NCI-H345 treated with DMSO at 0.1 percent for 48 hours (cell line): ENCODE measurements at regions not wholly inside any gene's neighbourhood (a gene's known extent, or its start where the extent isn't known, plus 50 kb on each side); places are given as distances from the start of the nearest gene placed in this dataset.
A peak's percentile ranks its signal among the peaks of the same experiment; 100 is the strongest.
"Not testable (repeated sequence)": the region's sequence is repeated elsewhere in the genome, so short reads cannot be mapped to it uniquely, and the experiment has no call there.

Source experiments
- DNase-seq: peaks from one replicate; lab custom pipeline; 2025; ENCODE audit not compliant: unreplicated experiment; lab: John Stamatoyannopoulos, UW

DNA sequence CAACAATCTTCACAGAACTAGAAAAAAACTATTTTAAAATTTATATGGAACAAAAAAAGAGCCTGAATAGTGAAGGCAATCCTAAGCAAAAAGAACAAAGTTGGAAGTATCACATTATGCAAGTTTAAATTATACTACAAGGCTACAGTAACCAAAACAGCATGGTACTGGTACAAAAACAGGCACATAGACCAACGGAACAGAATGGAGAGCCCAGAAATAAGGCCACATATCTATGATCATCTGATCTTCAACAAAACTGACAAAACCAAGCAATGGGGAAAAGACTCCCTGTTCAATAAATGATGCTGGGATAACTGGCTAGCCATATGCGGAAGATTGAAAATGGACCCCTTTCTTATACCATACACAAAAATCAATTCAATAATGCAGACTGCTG lies 74.4 kb upstream of the RTN4 start:
- DNase-seq, result not testable (repeated sequence)

DNA sequence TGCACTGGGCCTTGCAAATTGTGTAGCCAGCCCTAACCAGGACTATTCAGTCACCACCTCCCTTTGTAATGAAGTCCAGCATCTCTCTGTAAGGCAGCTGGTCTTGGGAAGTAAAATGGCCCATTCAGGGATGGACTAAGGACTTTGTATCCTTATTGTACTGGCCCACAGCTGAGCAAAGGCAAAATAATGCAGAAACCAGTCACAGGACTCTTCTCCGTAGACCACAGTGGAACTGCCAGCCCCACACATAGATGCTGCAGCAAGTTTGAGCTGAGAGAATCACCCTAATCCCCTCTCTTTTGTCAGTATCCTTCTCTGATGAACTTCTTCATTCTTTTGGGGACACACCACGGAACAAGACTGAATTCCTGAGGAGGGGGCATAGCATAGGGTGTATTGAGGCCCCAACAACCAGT lies 73.6 kb upstream of the RTN4 start:
- no peak for DNase-seq

DNA sequence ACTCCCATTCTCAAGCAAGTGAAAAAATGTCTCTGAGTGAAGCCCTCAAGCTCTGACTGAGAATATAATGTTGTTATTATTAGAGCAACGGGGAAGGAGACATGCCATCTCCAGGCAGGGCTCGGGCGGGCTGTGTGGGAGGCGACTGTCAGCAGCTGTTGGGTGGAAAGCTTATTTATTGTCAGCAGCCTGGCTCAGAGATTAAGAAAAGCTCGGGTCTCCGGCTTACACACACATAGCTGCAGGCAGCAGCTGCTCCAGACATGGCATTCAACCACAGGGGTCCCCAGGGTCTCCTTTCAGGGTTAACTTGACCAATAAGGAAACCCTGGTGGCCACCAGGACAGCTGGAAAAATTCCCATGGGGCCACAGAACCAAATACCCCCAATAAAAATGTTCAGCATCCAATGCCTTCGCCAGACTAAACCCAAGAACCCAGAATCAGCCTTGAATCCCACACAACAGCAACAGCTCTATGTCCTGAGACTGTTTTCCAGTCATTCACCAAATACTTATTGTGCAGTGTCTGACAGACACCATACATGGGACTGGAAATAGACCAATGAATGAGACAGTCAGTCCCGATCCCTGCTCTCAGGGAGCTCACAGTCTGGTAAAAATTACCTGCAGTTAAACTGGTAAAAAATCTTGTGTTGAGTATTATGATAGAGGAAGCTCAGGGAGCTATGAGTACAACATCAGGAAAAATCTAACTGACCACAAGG lies 70.5 kb upstream of the RTN4 start:
- no peak for DNase-seq

DNA sequence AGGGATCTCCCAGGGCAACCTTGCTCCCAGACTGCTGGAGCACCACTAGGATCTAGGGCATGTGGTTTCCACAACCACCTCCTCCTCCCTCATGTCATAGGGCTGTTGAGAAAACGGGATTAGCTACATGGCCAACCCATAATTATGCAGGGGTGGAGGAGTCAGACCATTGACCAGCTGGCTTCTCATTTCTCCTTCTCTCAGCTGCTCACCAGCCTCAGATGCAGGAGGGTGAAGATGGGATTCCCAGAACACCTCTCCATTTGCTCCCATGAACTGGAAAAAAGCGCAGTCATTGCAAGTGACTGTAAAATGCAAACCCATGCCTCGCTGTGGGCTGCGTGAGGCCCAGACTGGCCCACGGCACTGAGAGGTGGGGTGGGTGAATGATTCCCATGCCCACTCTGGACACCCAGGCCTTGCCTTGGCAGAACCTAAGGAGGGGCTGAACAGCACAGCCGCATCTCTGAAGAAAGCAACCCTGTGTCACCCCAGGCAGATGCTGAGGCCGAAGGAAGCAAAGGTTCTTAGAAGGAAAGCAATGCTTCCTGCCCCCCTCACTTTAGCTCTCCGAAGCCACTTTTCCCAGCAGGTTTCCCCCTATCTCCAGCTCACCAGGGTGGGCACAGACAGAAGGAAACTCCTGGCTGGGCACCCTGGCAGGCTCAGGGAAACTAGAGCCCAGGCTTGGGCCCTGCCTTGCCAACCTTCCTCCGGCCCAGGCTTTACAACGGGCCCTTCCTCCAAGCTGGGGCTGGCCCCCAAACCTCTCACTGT lies 69.6 kb upstream of the RTN4 start:
- no peak for DNase-seq

DNA sequence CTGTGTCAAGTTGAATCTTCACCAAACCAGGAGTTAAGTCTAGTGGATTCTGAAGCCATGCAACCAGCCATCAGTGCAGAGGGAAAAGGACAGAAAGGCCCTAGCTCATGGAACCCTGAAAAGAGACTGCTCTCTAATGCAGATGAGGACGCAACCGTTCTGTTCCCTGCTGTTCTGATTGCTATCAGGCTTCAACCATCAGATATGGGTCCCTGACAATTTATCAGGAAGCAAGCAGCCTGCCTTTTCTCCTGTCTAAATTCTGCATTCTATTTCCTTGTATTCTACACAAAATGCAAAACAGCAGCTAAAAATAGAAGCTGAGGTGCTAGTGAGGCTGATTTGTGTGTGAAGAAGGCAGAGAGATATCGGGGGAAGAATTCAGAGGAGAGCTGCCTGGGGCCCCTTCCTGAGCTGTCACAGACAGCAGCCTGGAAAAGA lies 68.4 kb upstream of the RTN4 start:
- no peak for DNase-seq

DNA sequence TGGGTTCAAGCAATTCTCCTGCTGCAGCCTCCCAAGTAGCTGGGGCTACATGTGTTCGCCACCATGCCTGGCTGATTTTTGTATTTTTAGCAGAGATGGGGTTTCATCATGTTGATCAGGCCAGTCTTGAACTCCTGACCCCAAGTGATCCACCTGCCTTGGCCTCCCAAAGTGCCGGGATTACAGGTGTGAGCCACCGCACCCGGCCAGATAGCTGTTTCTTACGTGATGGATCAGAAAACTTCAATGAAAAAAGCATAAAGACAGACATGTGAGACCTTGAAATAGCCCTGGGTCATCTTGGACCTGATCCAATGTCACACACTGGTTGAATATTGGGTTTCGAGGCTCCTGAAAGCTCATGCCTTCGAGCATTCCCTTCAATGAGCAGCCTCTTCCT lies 66.7 kb upstream of the RTN4 start:
- no peak for DNase-seq

DNA sequence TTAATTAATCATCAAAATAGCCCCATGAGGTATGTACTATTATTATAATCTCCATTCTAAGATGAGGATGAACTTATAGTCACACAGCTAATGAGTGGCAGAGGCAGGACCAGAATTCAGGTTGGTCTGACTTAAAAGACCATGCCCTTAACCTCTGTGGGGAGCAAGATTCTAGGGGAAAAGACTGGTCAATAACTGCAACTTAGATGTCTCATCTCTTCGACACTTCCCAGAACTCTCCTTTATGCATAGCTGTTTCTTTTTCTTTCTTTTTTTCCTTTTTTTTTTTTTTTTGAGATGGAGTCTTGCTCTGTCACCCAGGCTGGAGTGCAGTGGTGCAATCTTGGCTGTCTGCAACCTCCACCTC lies 66.3 kb upstream of the RTN4 start:
- no peak for DNase-seq

DNA sequence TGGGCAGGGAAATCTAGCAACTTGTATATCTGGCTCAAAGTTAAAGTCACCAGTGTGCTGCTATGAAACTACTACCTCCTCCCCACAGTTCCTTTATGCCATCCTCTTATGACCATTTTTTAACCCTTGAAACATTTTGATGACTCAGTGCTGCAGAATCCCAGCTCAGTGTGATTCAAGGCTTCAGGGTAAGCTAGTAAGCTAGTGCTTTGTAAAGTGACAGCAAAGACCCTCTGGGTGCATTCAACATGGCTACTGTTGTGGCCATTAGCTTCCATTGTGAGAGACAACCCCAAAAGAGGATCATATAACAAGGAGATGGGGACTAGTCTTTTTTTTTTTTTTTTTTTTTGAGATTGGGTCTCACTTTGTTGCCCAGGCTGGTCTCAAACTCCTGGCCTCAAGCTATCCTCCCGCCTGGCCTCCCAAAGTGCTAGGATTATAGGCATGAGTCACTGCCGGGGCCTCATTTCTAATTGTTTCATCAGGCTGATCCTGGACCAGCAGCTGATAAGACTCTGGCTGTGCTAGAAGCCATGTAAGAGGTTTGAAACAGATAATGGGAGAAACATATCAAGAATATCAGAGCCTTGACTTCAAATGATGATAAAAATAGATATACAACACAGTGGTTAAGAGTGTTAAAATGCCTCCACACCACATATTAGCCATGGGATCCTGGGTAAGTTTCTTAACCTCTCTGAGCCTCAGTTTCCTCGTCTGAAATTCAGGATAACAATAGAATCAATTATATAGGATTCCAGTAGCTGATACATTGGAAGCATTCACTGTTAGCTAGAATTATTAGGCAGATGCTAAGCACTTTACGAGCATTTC lies 65.7 kb upstream of the RTN4 start:
- no peak for DNase-seq

DNA sequence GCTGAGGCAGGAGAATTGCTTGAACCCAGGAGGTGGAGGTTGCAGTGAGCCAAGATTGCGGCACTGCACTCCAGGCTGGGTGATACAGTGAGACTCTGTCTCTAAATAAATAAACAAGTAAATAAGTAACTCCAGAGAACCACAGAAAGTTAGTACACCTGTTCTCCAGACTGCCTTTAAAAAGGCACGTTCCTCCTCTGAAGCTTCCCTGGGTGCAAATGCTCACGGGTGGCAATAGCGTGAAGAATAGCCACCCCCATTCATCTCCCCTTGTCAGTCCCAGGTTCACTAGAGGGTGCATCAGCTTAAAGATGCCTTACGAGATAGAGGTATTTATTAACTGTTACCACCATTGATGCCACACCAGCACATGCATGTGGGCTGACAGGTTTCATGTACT lies 64.3 kb upstream of the RTN4 start:
- no peak for DNase-seq

DNA sequence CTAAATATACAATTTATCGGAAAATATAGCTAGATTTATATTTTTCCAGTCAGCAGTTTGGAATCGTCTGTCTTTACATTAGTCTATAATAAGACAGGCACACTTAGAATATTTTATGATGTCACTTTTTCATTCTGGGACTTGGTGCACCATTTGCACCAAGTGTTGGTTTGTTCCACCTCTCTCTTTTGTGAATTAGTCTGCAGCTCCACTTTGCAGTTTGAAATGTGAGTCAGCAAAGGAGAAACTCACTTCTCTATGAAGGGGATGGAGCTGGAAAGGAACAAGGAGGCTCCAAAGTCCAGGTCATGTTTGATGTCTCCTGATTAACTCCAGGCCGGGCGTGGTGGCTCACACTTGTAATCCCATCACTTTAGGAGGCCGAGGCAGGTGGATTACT lies 63.8 kb upstream of the RTN4 start:
- no peak for DNase-seq

DNA sequence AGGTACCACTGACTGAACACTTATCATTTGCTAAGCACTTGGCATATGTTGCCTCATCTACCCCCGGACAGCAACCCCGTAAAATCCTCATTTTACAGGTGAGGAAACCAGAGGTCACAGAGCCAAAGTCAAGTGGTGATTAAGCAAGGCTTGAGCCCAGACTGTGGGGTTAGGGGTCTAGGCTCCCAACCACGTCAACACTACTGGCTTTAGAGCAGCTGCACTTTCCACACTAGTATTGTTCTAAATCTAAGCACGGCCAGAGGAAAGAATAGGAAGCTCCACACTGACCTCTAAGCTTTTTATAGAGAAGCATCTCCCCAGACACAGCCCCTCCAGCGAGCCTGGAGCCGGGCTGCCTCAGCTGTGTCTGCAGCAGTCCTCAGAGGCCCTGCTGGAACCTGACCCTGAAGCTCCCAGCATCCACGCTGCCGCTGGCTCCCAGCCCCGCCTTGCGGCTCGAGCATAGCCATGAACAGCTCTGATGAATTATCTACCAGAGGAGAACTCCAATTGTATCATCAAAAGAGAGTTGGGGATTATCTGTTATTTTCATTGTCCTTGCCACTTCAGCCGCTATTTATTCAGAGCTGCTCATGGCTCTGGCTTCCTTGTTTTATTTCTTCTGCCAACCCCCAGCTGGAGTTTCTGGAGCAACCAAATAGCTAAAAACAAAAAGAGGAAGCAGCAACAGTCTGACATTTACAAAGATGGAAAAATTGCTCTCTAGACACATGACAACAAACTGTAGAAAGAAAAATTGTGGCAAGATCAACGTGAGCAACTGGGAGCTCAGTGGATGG lies 62.2 kb upstream of the RTN4 start:
- DNase-seq, result peak; percentile 44

DNA sequence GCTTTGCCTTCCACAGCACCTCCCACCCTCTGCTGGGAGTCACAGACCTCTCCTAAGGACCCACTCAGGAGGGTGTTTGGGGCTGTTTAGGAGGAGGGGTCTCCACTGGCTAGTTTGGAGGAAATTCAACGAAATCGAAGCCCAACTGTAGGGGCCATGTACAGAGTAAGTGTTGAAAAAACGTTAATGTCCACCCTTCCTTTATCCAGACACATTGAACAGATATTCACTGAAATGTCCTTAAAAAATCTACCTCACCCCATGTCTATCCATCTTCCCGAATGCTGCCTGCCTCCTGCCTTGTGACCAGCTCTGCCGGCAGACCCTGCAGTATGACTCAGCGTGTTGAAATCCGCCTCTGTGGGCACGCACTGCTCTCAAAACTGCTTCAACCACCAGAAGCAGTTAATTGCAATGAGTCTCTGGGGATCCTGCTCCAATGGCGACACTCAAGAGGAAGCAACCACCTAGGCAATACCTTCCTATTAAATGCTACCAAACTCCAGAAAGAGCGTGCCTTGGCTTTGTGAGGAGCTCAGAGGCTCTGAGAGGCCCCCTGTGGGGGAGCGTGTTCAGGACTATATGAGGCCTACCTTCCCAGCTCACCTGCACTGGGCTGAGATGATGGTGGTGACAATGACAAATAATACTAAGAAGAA lies 61.4 kb upstream of the RTN4 start:
- DNase-seq, result peak; percentile 87

DNA sequence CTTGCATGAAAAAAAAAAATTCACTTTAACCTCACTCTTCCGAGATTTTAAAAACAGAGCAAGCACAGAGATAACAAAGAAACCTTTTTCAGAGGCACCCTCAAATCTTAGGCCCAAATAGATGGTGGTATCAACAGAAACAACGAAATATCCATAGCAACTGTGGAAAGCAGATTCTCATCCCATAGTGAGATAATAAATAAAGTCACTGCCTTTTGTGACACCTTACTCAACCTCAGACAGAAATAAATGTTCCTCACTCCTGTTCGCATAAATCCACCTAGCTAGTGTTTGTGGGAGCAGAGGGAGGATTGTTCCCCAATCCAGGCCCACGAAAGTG lies 60.9 kb upstream of the RTN4 start:
- no peak for DNase-seq

DNA sequence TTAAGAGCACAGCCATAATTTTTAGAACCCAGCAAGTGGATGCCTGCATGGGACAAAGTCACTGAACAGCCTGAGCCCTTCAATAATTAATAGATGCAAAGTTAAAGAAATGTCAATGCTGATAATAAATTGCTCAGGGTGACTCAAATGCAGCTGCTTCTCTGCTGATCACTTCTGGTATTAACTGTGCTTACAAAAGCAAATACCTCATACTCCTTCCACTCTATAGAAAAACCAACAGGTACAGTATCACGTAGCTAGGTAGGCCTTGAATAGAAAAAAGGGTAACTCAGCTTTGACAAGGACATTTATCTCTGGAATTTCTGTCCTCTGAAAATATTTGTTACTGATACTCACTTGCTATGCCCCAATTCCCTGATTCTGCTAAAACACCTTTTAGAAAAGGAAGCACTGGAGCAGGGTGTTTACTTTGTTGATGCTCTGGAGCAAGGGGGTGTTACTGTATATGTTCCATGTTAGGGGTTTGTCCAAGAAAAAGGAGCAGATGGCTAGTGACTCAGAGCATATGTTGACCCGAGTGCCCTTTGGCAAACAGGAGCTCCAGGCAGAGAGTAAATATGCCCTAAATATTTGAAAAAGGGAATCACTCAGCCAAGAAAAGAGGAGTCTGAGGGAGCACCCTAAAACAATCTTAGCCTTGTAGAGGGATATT lies 59.1 kb upstream of the RTN4 start:
- no peak for DNase-seq

DNA sequence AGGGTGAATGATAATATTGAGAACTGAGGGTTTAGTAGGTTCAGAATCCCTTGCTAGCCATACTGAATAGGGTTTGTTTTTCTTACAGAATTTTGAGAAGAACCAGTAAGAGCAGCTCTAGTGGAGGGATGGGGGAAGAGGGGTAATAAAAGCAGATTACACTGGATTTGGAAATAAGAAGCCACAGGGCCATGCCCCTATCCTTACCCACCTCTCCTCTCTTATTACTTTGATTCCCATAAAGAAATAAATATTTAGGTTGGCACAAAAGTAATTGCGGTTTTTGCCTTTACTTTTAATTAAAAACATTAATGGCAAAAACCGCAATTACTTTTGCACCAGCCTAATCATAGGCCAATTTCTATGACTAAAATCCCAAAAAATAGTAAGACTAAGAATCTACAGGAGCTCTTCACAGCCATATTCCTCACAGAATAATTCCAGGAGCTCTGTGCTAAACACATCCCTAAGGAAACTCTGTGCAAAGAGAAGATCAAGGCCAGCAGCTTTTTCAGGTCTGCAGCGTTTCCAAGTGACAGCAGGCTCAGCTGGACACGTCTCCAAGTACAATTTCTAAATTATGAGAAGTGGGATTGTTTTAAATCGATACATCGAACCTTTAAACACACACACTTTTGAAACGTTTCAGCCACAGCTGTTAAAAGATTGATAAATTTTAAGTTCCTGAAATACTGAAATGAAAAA lies 58.4 kb upstream of the RTN4 start:
- DNase-seq, result no peak

DNA sequence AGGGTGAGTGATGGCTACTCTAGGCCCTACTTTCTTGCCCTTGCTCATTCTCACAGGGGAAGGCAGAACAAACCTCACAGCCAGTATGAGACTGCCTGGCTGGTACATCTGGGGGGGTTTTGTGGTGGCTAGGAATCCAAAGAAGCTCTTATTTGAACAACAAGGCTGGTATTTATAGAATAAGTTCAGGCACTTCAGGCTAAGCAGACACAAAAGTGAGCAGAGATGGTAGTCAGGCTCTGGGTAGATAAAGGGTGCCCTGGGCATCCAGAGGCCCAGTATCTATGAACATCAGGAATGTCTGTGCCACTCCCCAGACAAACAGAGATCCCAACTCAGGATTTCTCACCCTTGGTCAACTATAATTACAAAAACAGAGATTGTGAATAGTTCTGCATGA lies 57.2 kb upstream of the RTN4 start:
- no peak for DNase-seq

DNA sequence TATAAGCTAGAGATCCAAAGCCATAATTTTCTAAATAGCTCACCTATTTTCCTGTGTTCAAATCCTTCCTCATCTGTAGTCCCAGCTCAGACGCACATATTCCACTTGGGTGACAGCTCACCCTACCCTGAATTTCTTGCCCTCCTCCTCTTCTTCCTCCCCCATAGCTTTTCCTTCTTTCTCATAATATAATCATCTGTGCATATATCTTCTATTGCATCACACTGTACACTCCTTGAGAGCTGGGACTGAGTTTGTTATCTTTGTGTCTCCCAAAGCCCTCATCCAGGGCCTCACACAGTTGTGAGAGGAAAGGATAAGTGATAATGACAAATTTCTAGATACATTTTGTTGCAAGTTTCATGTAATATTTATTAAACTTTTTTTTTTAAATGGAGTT lies 55.9 kb upstream of the RTN4 start:
- DNase-seq, result no peak

DNA sequence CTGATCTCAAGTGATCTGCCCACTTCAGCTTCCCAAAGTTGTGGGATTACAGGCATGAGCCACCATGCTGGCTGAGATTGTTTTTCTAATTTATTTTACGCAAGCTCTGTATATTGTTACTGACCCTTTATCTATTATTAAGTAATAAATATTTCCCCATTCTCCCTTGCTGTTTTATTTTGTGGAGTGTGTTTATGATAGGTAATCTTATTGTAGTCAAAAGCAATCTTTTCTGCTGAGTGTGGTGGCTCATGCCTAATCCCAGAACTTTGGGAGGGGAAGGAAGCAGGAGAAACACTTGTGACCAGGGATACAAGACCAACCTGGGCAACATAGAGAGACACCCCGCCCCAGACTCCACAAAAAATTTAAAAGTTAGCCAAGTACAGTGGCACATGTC lies 55.2 kb upstream of the RTN4 start:
- DNase-seq, result no peak

DNA sequence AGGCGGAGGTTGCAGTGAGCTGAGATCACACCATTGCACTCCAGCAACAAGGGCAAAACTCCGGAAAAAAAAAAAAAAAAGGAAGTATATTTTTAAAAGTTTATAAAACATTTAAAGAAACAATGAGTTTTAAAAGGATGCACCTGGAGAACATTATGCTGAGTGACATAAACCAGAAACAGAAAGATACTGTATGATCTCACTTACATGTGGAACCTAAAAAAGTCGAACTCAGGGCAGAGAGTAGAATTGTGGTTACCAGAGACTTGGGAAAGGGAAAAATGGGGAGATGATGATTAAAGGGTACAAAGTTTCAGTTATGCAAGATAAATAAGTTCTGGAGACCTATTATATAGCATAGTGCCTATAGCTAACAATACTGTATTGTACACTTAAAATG lies 52.8 kb upstream of the RTN4 start:
- no peak for DNase-seq
